Activated T-cell treated with anti-CD3 and anti-CD28 coated beads, Interleukin-2, amount 50 U/mL, for 72 hours (primary cell): ENCODE measurements at regions not wholly inside any gene's neighbourhood (a gene's known extent, or its start where the extent isn't known, plus 50 kb on each side); places are given as distances from the start of the nearest gene placed in this dataset.
"Not testable (repeated sequence)": the region's sequence is repeated elsewhere in the genome, so short reads cannot be mapped to it uniquely, and the experiment has no call there.

Experiments used
- ATAC-seq, 2 donors: fragments of 150-1000 bp; cut with Tn5 transposase; replicated peaks in 1 of 2; 2 replicates each; pipeline ENCODE4 v1.10.0; 2021; ENCODE audit warnings: moderate library complexity in 2 of 2, mild to moderate bottlenecking in 1 of 2
- DNase-seq, 2 donors: peaks; one replicate each; pipeline ENCODE4 v3.0.0; 2021 to 2022; ENCODE audit warnings: mixed read lengths in 1 of 2
- H3K27ac Mint-ChIP-seq: one replicate; pipeline ENCODE4 v1.8.0; 2022; ENCODE audit warnings: mild to moderate bottlenecking, moderate library complexity, mixed read lengths
- H3K27me3 Mint-ChIP-seq: one replicate; pipeline ENCODE4 v1.8.0; 2022; ENCODE audit warnings: low read depth, mixed read lengths
- H3K36me3 Mint-ChIP-seq, 2 donors: one replicate each; pipeline ENCODE4 v1.8.0; 2022; ENCODE audit warnings: mixed read lengths in 2 of 2, mild to moderate bottlenecking in 1 of 2; ENCODE audit not compliant: insufficient read depth in 2 of 2
- H3K4me1 Mint-ChIP-seq: one replicate; pipeline ENCODE4 v1.8.0; 2022; ENCODE audit warnings: low read depth, mixed read lengths
- H3K4me3 Mint-ChIP-seq, 2 donors: one replicate each; pipeline ENCODE4 v1.8.0; 2022; ENCODE audit warnings: mild to moderate bottlenecking in 2 of 2, mixed read lengths in 2 of 2, moderate library complexity in 2 of 2
- H3K9me3 Mint-ChIP-seq, 2 donors: one replicate each; pipeline ENCODE4 v1.8.0; 2022; ENCODE audit warnings: mixed read lengths in 2 of 2

GRCh38 chr16:31715915-31716314, 157.7 kb upstream of the ZNF267 start:
- Mint-ChIP-seq H3K36me3 (peaks cover 29 to 35% of the 10 kb centered on the region in 2 donors), H3K4me3 (peak overlapping the region in 1 of 2 donors; percentile 90), H3K4me1 (peaks cover 45% of the 10 kb centered on the region), H3K27ac (peak overlapping the region; percentile 99), H3K27me3 (no peaks in the 10 kb centered on the region), H3K9me3 (peaks cover 0 to 4% of the 10 kb centered on the region in 2 donors)
- DNase-seq (no peak), ATAC-seq (no peak)

- Mint-ChIP-seq H3K36me3 (peaks cover 32 to 41% of the 10 kb centered on the region in 2 donors), H3K4me1 (peaks cover 33% of the 10 kb centered on the region), H3K4me3 (no peak overlapping the region), H3K27ac (no peak overlapping the region), H3K27me3 (no peaks in the 10 kb centered on the region), H3K9me3 (peaks cover 0 to 9% of the 10 kb centered on the region in 2 donors)
- ATAC-seq (no peak), DNase-seq (no peak)
Measured at GRCh38 chr16:31718998-31719397, 154.6 kb upstream of the ZNF267 start.

GRCh38 chr16:31727553-31727952, 146.1 kb upstream of the ZNF267 start:
- Mint-ChIP-seq H3K9me3 (peaks cover 12 to 15% of the 10 kb centered on the region in 2 donors), H3K27ac (no peak overlapping the region), H3K27me3 (no peaks in the 10 kb centered on the region), H3K36me3 (peaks cover 47 to 70% of the 10 kb centered on the region in 2 donors), H3K4me1 (peaks cover 16% of the 10 kb centered on the region), H3K4me3 (no peak overlapping the region)
- DNase-seq: no peak
- peak in 1 of 2 donors; percentile 21 for ATAC-seq

- Mint-ChIP-seq H3K27me3 (no peaks in the 10 kb centered on the region), H3K9me3 (peaks cover 7 to 28% of the 10 kb centered on the region in 2 donors), H3K36me3 (peaks cover 47 to 78% of the 10 kb centered on the region in 2 donors), H3K4me1 (no peaks in the 10 kb centered on the region), H3K27ac (no peak overlapping the region), H3K4me3 (no peak overlapping the region)
- no peak for ATAC-seq
- DNase-seq: no peak
Measured at GRCh38 chr16:31734265-31734664, 139.3 kb upstream of the ZNF267 start.

GRCh38 chr16:31745098-31745497, 128.5 kb upstream of the ZNF267 start:
- H3K4me1 Mint-ChIP-seq, H3K4me3 Mint-ChIP-seq, H3K27ac Mint-ChIP-seq, ATAC-seq, DNase-seq, H3K27me3 Mint-ChIP-seq: not testable (repeated sequence)
- H3K36me3 Mint-ChIP-seq: peaks cover 76 to 83% of the 10 kb centered on the region in 2 donors
- H3K9me3 Mint-ChIP-seq: peaks cover 26 to 46% of the 10 kb centered on the region in 2 donors

GRCh38 chr16:31745900-31746299, 127.7 kb upstream of the ZNF267 start:
- H3K9me3 Mint-ChIP-seq: peaks cover 26 to 44% of the 10 kb centered on the region in 2 donors
- H3K27ac Mint-ChIP-seq: no peak overlapping the region
- no peaks in the 10 kb centered on the region for H3K27me3 Mint-ChIP-seq
- DNase-seq (no peak), ATAC-seq (no peak)
- no peaks in the 10 kb centered on the region for H3K4me1 Mint-ChIP-seq
- H3K4me3 Mint-ChIP-seq: no peak overlapping the region
- H3K36me3 Mint-ChIP-seq: peaks cover 73 to 81% of the 10 kb centered on the region in 2 donors

GRCh38 chr16:31754998-31755615, 118.5 kb upstream of the ZNF267 start:
- Mint-ChIP-seq H3K9me3 (peaks cover 33 to 34% of the 10 kb centered on the region in 2 donors), H3K36me3 (peaks cover 54 to 81% of the 10 kb centered on the region in 2 donors), H3K4me3 (no peak overlapping the region), H3K4me1 (no peaks in the 10 kb centered on the region), H3K27ac (no peak overlapping the region), H3K27me3 (no peaks in the 10 kb centered on the region)
- DNase-seq: no peak
- ATAC-seq: no peak

GRCh38 chr16:31764103-31764502, 109.5 kb upstream of the ZNF267 start:
- peaks cover 24 to 31% of the 10 kb centered on the region in 2 donors for H3K36me3 Mint-ChIP-seq
- H3K27me3 Mint-ChIP-seq: no peaks in the 10 kb centered on the region
- no peak overlapping the region for H3K27ac Mint-ChIP-seq
- DNase-seq (no peak), ATAC-seq (no peak)
- peaks cover 20 to 30% of the 10 kb centered on the region in 2 donors for H3K9me3 Mint-ChIP-seq
- H3K4me3 Mint-ChIP-seq: no peak overlapping the region
- H3K4me1 Mint-ChIP-seq: no peaks in the 10 kb centered on the region

- Mint-ChIP-seq H3K9me3 (peaks cover 17 to 28% of the 10 kb centered on the region in 2 donors), H3K36me3 (peaks cover 19 to 32% of the 10 kb centered on the region in 2 donors)
Measured at GRCh38 chr16:31767267-31767666, 106.3 kb upstream of the ZNF267 start.

GRCh38 chr16:31780342-31780741, 93.3 kb upstream of the ZNF267 start:
- DNase-seq (no peak), ATAC-seq (no peak)
- no peak overlapping the region for H3K4me3 Mint-ChIP-seq
- no peaks in the 10 kb centered on the region for H3K27me3 Mint-ChIP-seq
- H3K36me3 Mint-ChIP-seq: peaks cover 19 to 28% of the 10 kb centered on the region in 2 donors
- no peak overlapping the region for H3K27ac Mint-ChIP-seq
- H3K9me3 Mint-ChIP-seq: peaks cover 26 to 33% of the 10 kb centered on the region in 2 donors
- no peaks in the 10 kb centered on the region for H3K4me1 Mint-ChIP-seq

More at GRCh38 chr16:31767267-31767666, 106.3 kb upstream of the ZNF267 start:
- ATAC-seq: no peak
- no peak overlapping the region for H3K4me3 Mint-ChIP-seq
- no peak overlapping the region for H3K27ac Mint-ChIP-seq
- DNase-seq: no peak
- no peaks in the 10 kb centered on the region for H3K4me1 Mint-ChIP-seq
- H3K27me3 Mint-ChIP-seq: no peaks in the 10 kb centered on the region

GRCh38 chr16:31785126-31785525, 88.5 kb upstream of the ZNF267 start:
- ATAC-seq: no peak

GRCh38 chr16:31807086-31807485, 66.5 kb upstream of the ZNF267 start:
- H3K4me3 Mint-ChIP-seq: no peak overlapping the region
- H3K27me3 Mint-ChIP-seq: peaks cover 13% of the 10 kb centered on the region
- DNase-seq (no peak), ATAC-seq (no peak)
- H3K27ac Mint-ChIP-seq: no peak overlapping the region
- H3K36me3 Mint-ChIP-seq: peaks cover 0 to 2% of the 10 kb centered on the region in 2 donors
- H3K4me1 Mint-ChIP-seq: no peaks in the 10 kb centered on the region
- no peaks in the 10 kb centered on the region for H3K9me3 Mint-ChIP-seq

More at GRCh38 chr16:31785126-31785525, 88.5 kb upstream of the ZNF267 start:
- no peak for DNase-seq
- no peaks in the 10 kb centered on the region for H3K27me3 Mint-ChIP-seq
- peaks cover 17 to 39% of the 10 kb centered on the region in 2 donors for H3K9me3 Mint-ChIP-seq
- peaks cover 13 to 18% of the 10 kb centered on the region in 2 donors for H3K36me3 Mint-ChIP-seq
- H3K4me1 Mint-ChIP-seq: no peaks in the 10 kb centered on the region
- H3K27ac Mint-ChIP-seq: no peak overlapping the region
- H3K4me3 Mint-ChIP-seq: no peak overlapping the region

GRCh38 chr16:31810863-31811262, 62.7 kb upstream of the ZNF267 start:
- ATAC-seq (no peak), DNase-seq (no peak)
- Mint-ChIP-seq H3K4me1 (no peaks in the 10 kb centered on the region), H3K9me3 (no peaks in the 10 kb centered on the region), H3K27me3 (peaks cover 13% of the 10 kb centered on the region), H3K27ac (no peak overlapping the region), H3K4me3 (no peak overlapping the region), H3K36me3 (no peaks in the 10 kb centered on the region)

GRCh38 chr16:31816141-31816540, 57.5 kb upstream of the ZNF267 start:
- not testable (repeated sequence) for H3K36me3 Mint-ChIP-seq, H3K4me3 Mint-ChIP-seq, H3K27me3 Mint-ChIP-seq, H3K27ac Mint-ChIP-seq, DNase-seq, H3K4me1 Mint-ChIP-seq, ATAC-seq, H3K9me3 Mint-ChIP-seq
